Epithelial cell of prostate (primary cell): ENCODE measurements at regions not wholly inside any gene's neighbourhood (a gene's known extent, or its start where the extent isn't known, plus 50 kb on each side); places are given as distances from the start of the nearest gene placed in this dataset.
"Not testable (repeated sequence)": the region's sequence is repeated elsewhere in the genome, so short reads cannot be mapped to it uniquely, and the experiment has no call there.

ENCODE experiments used
- DNase-seq: peaks from one replicate; pipeline ENCODE4 v3.0.0-alpha.2; 2011; ENCODE audit warnings: low read depth, low spot score
- H3K27ac ChIP-seq: fragments of 450-650 bp; 2 replicates; pipeline ENCODE4 v1.5.1; 2017; ENCODE audit warnings: mild to moderate bottlenecking

- DNase-seq: no peak
- no peak overlapping the region for H3K27ac ChIP-seq
Observed at GRCh38 chr14:30211326-30211725, 283.7 kb upstream of the PRKD1 start.

GRCh38 chr14:30214014-30214413, 286.4 kb upstream of the PRKD1 start:
- no peak overlapping the region for H3K27ac ChIP-seq
- no peak for DNase-seq

- no peak overlapping the region for H3K27ac ChIP-seq
- DNase-seq: peak; percentile 10
Observed at GRCh38 chr14:30214461-30215090, 286.9 kb upstream of the PRKD1 start.

GRCh38 chr14:30218907-30219306, 291.3 kb upstream of the PRKD1 start:
- DNase-seq: no peak
- H3K27ac ChIP-seq: no peak overlapping the region

GRCh38 chr14:30221546-30221945, 293.9 kb upstream of the PRKD1 start:
- H3K27ac ChIP-seq: no peak overlapping the region
- DNase-seq: no peak

GRCh38 chr14:30223385-30223785, 295.7 kb upstream of the PRKD1 start:
- DNase-seq: peak; percentile 44
- H3K27ac ChIP-seq: peak overlapping the region; percentile 26

- DNase-seq: no peak
- H3K27ac ChIP-seq: peak overlapping the region; percentile 26
Observed at GRCh38 chr14:30223966-30224365, 296.3 kb upstream of the PRKD1 start.

- no peak overlapping the region for H3K27ac ChIP-seq
- no peak for DNase-seq
Observed at GRCh38 chr14:30225176-30225575, 297.5 kb upstream of the PRKD1 start.

GRCh38 chr14:30227436-30227835, 299.8 kb upstream of the PRKD1 start:
- DNase-seq: no peak
- H3K27ac ChIP-seq: peak overlapping the region; percentile 5

- no peak for DNase-seq
- H3K27ac ChIP-seq: peak overlapping the region; percentile 5
Observed at GRCh38 chr14:30227876-30228275, 300.2 kb upstream of the PRKD1 start.

- no peak overlapping the region for H3K27ac ChIP-seq
- DNase-seq: no peak
Observed at GRCh38 chr14:30230719-30231118, 303.1 kb upstream of the PRKD1 start.

- no peak for DNase-seq
- H3K27ac ChIP-seq: no peak overlapping the region
Observed at GRCh38 chr14:30234966-30235365, 307.3 kb upstream of the PRKD1 start.

- DNase-seq: no peak
- no peak overlapping the region for H3K27ac ChIP-seq
Observed at GRCh38 chr14:30235485-30235884, 307.8 kb upstream of the PRKD1 start.

GRCh38 chr14:30238936-30239335, 311.3 kb upstream of the PRKD1 start:
- DNase-seq: no peak
- H3K27ac ChIP-seq: no peak overlapping the region

- no peak overlapping the region for H3K27ac ChIP-seq
- no peak for DNase-seq
Observed at GRCh38 chr14:30240018-30240417, 312.4 kb upstream of the PRKD1 start.

GRCh38 chr14:30240685-30241084, 313.0 kb upstream of the PRKD1 start:
- DNase-seq: no peak
- no peak overlapping the region for H3K27ac ChIP-seq

- peak overlapping the region; percentile 3 for H3K27ac ChIP-seq
- DNase-seq: peak; percentile 14
Observed at GRCh38 chr14:30242744-30243143, 315.1 kb upstream of the PRKD1 start.

GRCh38 chr14:30243207-30243606, 315.6 kb upstream of the PRKD1 start:
- H3K27ac ChIP-seq: peak overlapping the region; percentile 3
- no peak for DNase-seq

- H3K27ac ChIP-seq: no peak overlapping the region
- DNase-seq: peak; percentile 59
Observed at GRCh38 chr14:30243805-30244204, 315.2 kb upstream of the G2E3 start.

- H3K27ac ChIP-seq, DNase-seq: not testable (repeated sequence)
Observed at GRCh38 chr14:30244348-30244747, 314.6 kb upstream of the G2E3 start.

GRCh38 chr14:30251017-30251416, 307.9 kb upstream of the G2E3 start:
- no peak overlapping the region for H3K27ac ChIP-seq
- no peak for DNase-seq

- no peak overlapping the region for H3K27ac ChIP-seq
- no peak for DNase-seq
Observed at GRCh38 chr14:30251557-30252100, 307.3 kb upstream of the G2E3 start.
